CD4-positive, alpha-beta T cell (primary cell): ENCODE measurements at regions not wholly inside any gene's neighbourhood (a gene's known extent, or its start where the extent isn't known, plus 50 kb on each side); places are given as distances from the start of the nearest gene placed in this dataset.

Experiments
- ATAC-seq: fragments of 200-7000 bp; cut with Tn5 transposase; one replicate; pipeline ENCODE4 v1.10.0; 2022; ENCODE audit warnings: mild to moderate bottlenecking; ENCODE audit not compliant: poor library complexity
- CTCF ChIA-PET: fragments of 350-600 bp; sonication (Branson Sonifier 250); formaldehyde crosslinking; loops from one replicate; lab custom pipeline; 2021; ENCODE audit warnings: antibody characterized with exemption, inconsistent platforms; lab: Charles Lee
- POLR2A ChIA-PET: fragments of 350-600 bp; sonication (Branson Sonifier 250); formaldehyde crosslinking; loops from one replicate; lab custom pipeline; 2021; ENCODE audit warnings: antibody characterized with exemption, inconsistent platforms; lab: Charles Lee
- DNase-seq, 14 experiments: peaks; one replicate each; pipeline ENCODE4 v3.0.0-alpha.2; 2013 to 2020; ENCODE audit warnings: mixed read lengths in 2 of 14
- H3K27ac ChIP-seq, 2 donors: one replicate each; pipeline versions ENCODE4 v1.5.1 to v1.7.0; 2013; ENCODE audit warnings: low read length in 2 of 2, low read depth in 1 of 2, mild to moderate bottlenecking in 1 of 2
- H3K27me3 ChIP-seq, 2 experiments: 1 replicate in 1 of 2; 2 replicates in 1 of 2; pipeline versions ENCODE4 v1.6.1 to v1.7.0; 2013; ENCODE audit warnings: low read length in 2 of 2, control low read depth in 1 of 2, mild to moderate bottlenecking in 1 of 2, moderate library complexity in 1 of 2; ENCODE audit not compliant: insufficient read depth in 2 of 2, control insufficient read depth in 1 of 2
- H3K36me3 ChIP-seq: one replicate; pipeline ENCODE4 v1.6.1; 2013; ENCODE audit warnings: low read length, control low read depth; ENCODE audit not compliant: insufficient read depth
- H3K4me1 ChIP-seq: one replicate; pipeline ENCODE4 v1.6.1; 2013; ENCODE audit warnings: low read length, control low read depth; ENCODE audit not compliant: insufficient read depth
- H3K4me3 ChIP-seq: one replicate; pipeline ENCODE4 v1.5.1; 2013; ENCODE audit warnings: mild to moderate bottlenecking, low read length, moderate library complexity
- H3K9me3 ChIP-seq, 2 experiments: 1 replicate in 1 of 2; 2 replicates in 1 of 2; pipeline versions ENCODE4 v1.6.1 to v1.7.0; 2013; ENCODE audit warnings: low read length in 2 of 2, mild to moderate bottlenecking in 2 of 2, control low read depth in 1 of 2, moderate library complexity in 1 of 2; ENCODE audit not compliant: control insufficient read depth in 1 of 2, insufficient read depth in 1 of 2
- H3K27ac Mint-ChIP-seq: one replicate; pipeline ENCODE4 v1.8.0; 2020; ENCODE audit warnings: mixed read lengths
- H3K27me3 Mint-ChIP-seq: one replicate; pipeline ENCODE4 v1.8.0; 2021; ENCODE audit warnings: mixed read lengths
- H3K36me3 Mint-ChIP-seq: one replicate; pipeline ENCODE4 v1.8.0; 2021; ENCODE audit warnings: low read depth, mixed read lengths
- H3K4me1 Mint-ChIP-seq: one replicate; pipeline ENCODE4 v1.8.0; 2021; ENCODE audit warnings: low read depth, mixed read lengths
- H3K4me3 Mint-ChIP-seq: one replicate; pipeline ENCODE4 v1.8.0; 2020; ENCODE audit warnings: mild to moderate bottlenecking, mixed read lengths
- H3K9me3 Mint-ChIP-seq: one replicate; pipeline ENCODE4 v1.8.0; 2020; ENCODE audit warnings: mixed read lengths
- CTCF ChIP-seq: fragments of 200-600 bp; IDR thresholded peaks from one replicate; pipeline ENCODE4 v1.8.0; 2022; ENCODE audit warnings: antibody characterized with exemption, mild to moderate bottlenecking
- intact Hi-C, 2 experiments: fragments of 100-400 bp; cut with DNase I in 1 of 2; cut with micrococcal nuclease in 1 of 2; formaldehyde crosslinking; loops; one replicate each; pipeline versions ENCODE4 v1.15.1 to v1.9.0; 2023 to 2025; cut with DNase I, micrococcal nuclease

- Histone ChIP-seq H3K4me3 (no peak overlapping the region), H3K9me3 (no peaks in the 10 kb centered on the region), H3K4me1 (no peaks in the 10 kb centered on the region), H3K27me3 (no peaks in the 10 kb centered on the region), H3K27ac (no peak overlapping the region), H3K36me3 (no peaks in the 10 kb centered on the region)
- no peaks in the 10 kb centered on the region for H3K27me3 Mint-ChIP-seq
- DNase-seq (no peak), ATAC-seq (no peak)
- TF ChIP-seq CTCF: no peak
- no peak overlapping the region for H3K4me3 Mint-ChIP-seq
- POLR2A ChIA-PET: no interaction called here
- CTCF ChIA-PET: no interaction called here
- no peak overlapping the region for H3K27ac Mint-ChIP-seq
- no peaks in the 10 kb centered on the region for H3K36me3 Mint-ChIP-seq
- H3K9me3 Mint-ChIP-seq: no peaks in the 10 kb centered on the region
- intact Hi-C loops: no loop called here
- no peaks in the 10 kb centered on the region for H3K4me1 Mint-ChIP-seq
Measured at GRCh38 chr5:62934319-62934718, 355.7 kb downstream of the LRRC70 start.

GRCh38 chr5:62933261-62933660 is 354.6 kb downstream of the LRRC70 start:
- DNase-seq: no peak
- Mint-ChIP-seq H3K4me3 (no peak overlapping the region), H3K9me3 (no peaks in the 10 kb centered on the region), H3K36me3 (no peaks in the 10 kb centered on the region), H3K27ac (no peak overlapping the region), H3K27me3 (no peaks in the 10 kb centered on the region), H3K4me1 (no peaks in the 10 kb centered on the region)
- Histone ChIP-seq H3K27me3 (no peaks in the 10 kb centered on the region), H3K4me3 (no peak overlapping the region), H3K27ac (no peak overlapping the region), H3K36me3 (no peaks in the 10 kb centered on the region), H3K4me1 (no peaks in the 10 kb centered on the region), H3K9me3 (no peaks in the 10 kb centered on the region)
- ChIA-PET CTCF (no interaction called here), POLR2A (no interaction called here)
- TF ChIP-seq CTCF: no peak
- intact Hi-C loops: no loop called here
- ATAC-seq: no peak

- Mint-ChIP-seq H3K36me3 (no peaks in the 10 kb centered on the region), H3K4me3 (no peak overlapping the region), H3K27ac (no peak overlapping the region), H3K4me1 (no peaks in the 10 kb centered on the region), H3K9me3 (peaks cover 7% of the 10 kb centered on the region), H3K27me3 (no peaks in the 10 kb centered on the region)
- Histone ChIP-seq H3K27me3 (no peaks in the 10 kb centered on the region), H3K36me3 (no peaks in the 10 kb centered on the region), H3K4me3 (no peak overlapping the region), H3K4me1 (no peaks in the 10 kb centered on the region), H3K27ac (no peak overlapping the region), H3K9me3 (no peaks in the 10 kb centered on the region)
- ATAC-seq: no peak
- TF ChIP-seq CTCF: no peak
- ChIA-PET POLR2A (no interaction called here), CTCF (no interaction called here)
- no peak for DNase-seq
- intact Hi-C loops: no loop called here
Measured at GRCh38 chr5:62931153-62931950, 352.7 kb downstream of the LRRC70 start.
